Endodermal cell (in vitro differentiated cells): ENCODE measurements at regions not wholly inside any gene's neighbourhood (a gene's known extent, or its start where the extent isn't known, plus 50 kb on each side); places are given as distances from the start of the nearest gene placed in this dataset.

Source experiments
- DNase-seq: peaks from one replicate; pipeline ENCODE4 v3.0.0-alpha.2; 2017
- H3K27ac ChIP-seq: 2 replicates; pipeline ENCODE4 v1.5.1; 2013; ENCODE audit warnings: mild to moderate bottlenecking, low read depth, low read length, moderate library complexity
- H3K27me3 ChIP-seq: 2 replicates; pipeline ENCODE4 v1.6.1; 2013; ENCODE audit warnings: mild to moderate bottlenecking, low read length, moderate library complexity; ENCODE audit not compliant: insufficient read depth, control insufficient read depth, poor library complexity, severe bottlenecking
- H3K36me3 ChIP-seq: 2 replicates; pipeline ENCODE4 v1.7.0; 2013; ENCODE audit warnings: mild to moderate bottlenecking, low read length, moderate library complexity; ENCODE audit not compliant: control insufficient read depth, insufficient read depth
- H3K4me1 ChIP-seq: one replicate; pipeline ENCODE4 v1.7.0; 2013; ENCODE audit warnings: low read length; ENCODE audit not compliant: control insufficient read depth, insufficient read depth
- H3K4me3 ChIP-seq: 2 replicates; pipeline ENCODE4 v1.5.1; 2013; ENCODE audit warnings: mild to moderate bottlenecking, low read length, moderate library complexity
- H3K9ac ChIP-seq: 2 replicates; pipeline ENCODE4 v1.6.1; 2013; ENCODE audit warnings: mild to moderate bottlenecking, low read length, moderate library complexity; ENCODE audit not compliant: poor library complexity, severe bottlenecking; ENCODE audit errors: extremely low read depth
- H3K9me3 ChIP-seq: 2 replicates; pipeline ENCODE4 v1.6.1; 2013; ENCODE audit warnings: mild to moderate bottlenecking, low read length, moderate library complexity; ENCODE audit not compliant: control insufficient read depth
- H3K27ac Mint-ChIP-seq: 2 replicates; pipeline ENCODE4 v1.8.0; 2020; ENCODE audit warnings: mixed read lengths
- H3K27me3 Mint-ChIP-seq: 2 replicates; pipeline ENCODE4 v1.8.0; 2021; ENCODE audit warnings: mild to moderate bottlenecking, mixed read lengths; ENCODE audit not compliant: insufficient read depth
- H3K36me3 Mint-ChIP-seq: 2 replicates; pipeline ENCODE4 v1.8.0; 2020; ENCODE audit warnings: low read depth, mixed read lengths
- H3K4me1 Mint-ChIP-seq: 2 replicates; pipeline ENCODE4 v1.8.0; 2020; ENCODE audit warnings: mixed read lengths
- H3K4me3 Mint-ChIP-seq: 2 replicates; pipeline ENCODE4 v1.8.0; 2020; ENCODE audit warnings: mild to moderate bottlenecking, moderate library complexity, mixed read lengths
- H3K9me3 Mint-ChIP-seq: 2 replicates; pipeline ENCODE4 v1.8.0; 2020; ENCODE audit warnings: mild to moderate bottlenecking, mixed read lengths
- CTCF ChIP-seq: fragments of 200-600 bp; sonication (generic); conservative IDR thresholded peaks from 2 replicates; pipeline ENCODE4 v1.5.0; 2021; ENCODE audit warnings: antibody characterized with exemption, mild to moderate bottlenecking
- WGBS, 2 experiments: methylation state at CpG; one replicate each; pipeline versions ENCODE4 v1.1.5 to v1.1.7; 2013; ENCODE audit warnings: missing lambda C conversion rate in 2 of 2, mixed read lengths in 1 of 2; ENCODE audit not compliant: insufficient coverage in 1 of 2, insufficient read length in 1 of 2; 5-methylcytosine and 5-hydroxymethylcytosine counted together

GRCh38 chr2:150858382-150858781, 370.9 kb upstream of the RND3 start:
- Mint-ChIP-seq H3K27ac (no peak overlapping the region), H3K27me3 (no peaks in the 10 kb centered on the region)

GRCh38 chr2:150856596-150857281, 369.3 kb upstream of the RND3 start:
- Mint-ChIP-seq H3K4me1 (peaks cover 16% of the 10 kb centered on the region), H3K36me3 (no peaks in the 10 kb centered on the region), H3K27me3 (no peaks in the 10 kb centered on the region), H3K9me3 (peaks cover 4% of the 10 kb centered on the region), H3K27ac (no peak overlapping the region), H3K4me3 (no peak overlapping the region)
- H3K9me3 ChIP-seq = peaks cover 17% of the 10 kb centered on the region
- peaks cover 3% of the 10 kb centered on the region for H3K4me1 ChIP-seq
- no peak overlapping the region for H3K4me3 ChIP-seq
- DNase-seq = no peak
- no peak for TF ChIP-seq CTCF
- H3K36me3 ChIP-seq = no peaks in the 10 kb centered on the region
- no peak overlapping the region for H3K9ac ChIP-seq
- no peak overlapping the region for H3K27ac ChIP-seq
- H3K27me3 ChIP-seq = no peaks in the 10 kb centered on the region
- WGBS, 2 experiments = 88% methylated on average over 1 of the region's 1 CpG; no CpG with 5 or more reads in 1 of the 2 experiments

More at GRCh38 chr2:150858382-150858781, 370.9 kb upstream of the RND3 start:
- Mint-ChIP-seq H3K4me3 (no peak overlapping the region), H3K9me3 (peaks cover 4% of the 10 kb centered on the region), H3K4me1 (peaks cover 13% of the 10 kb centered on the region), H3K36me3 (no peaks in the 10 kb centered on the region)
- no peak for DNase-seq
- Histone ChIP-seq H3K4me3 (no peak overlapping the region), H3K9me3 (peaks cover 17% of the 10 kb centered on the region), H3K27me3 (no peaks in the 10 kb centered on the region), H3K4me1 (peaks cover 3% of the 10 kb centered on the region), H3K36me3 (no peaks in the 10 kb centered on the region), H3K27ac (no peak overlapping the region), H3K9ac (no peak overlapping the region)
- 86 to 89% methylated on average over 3 to 5 of the region's 5 CpGs for WGBS, 2 experiments
- TF ChIP-seq CTCF = no peak

GRCh38 chr2:150853263-150853662, 365.8 kb upstream of the RND3 start:
- no peak overlapping the region for H3K27ac Mint-ChIP-seq
- Histone ChIP-seq H3K4me3 (no peak overlapping the region), H3K36me3 (no peaks in the 10 kb centered on the region), H3K9me3 (peaks cover 35% of the 10 kb centered on the region), H3K4me1 (peaks cover 3% of the 10 kb centered on the region), H3K27ac (no peak overlapping the region), H3K9ac (no peak overlapping the region), H3K27me3 (no peaks in the 10 kb centered on the region)
- no peaks in the 10 kb centered on the region for H3K36me3 Mint-ChIP-seq
- H3K9me3 Mint-ChIP-seq = peaks cover 20% of the 10 kb centered on the region
- WGBS, 2 experiments = 92 to 100% methylated on average over 1 to 2 of the region's 2 CpGs
- no peak for DNase-seq
- no peaks in the 10 kb centered on the region for H3K27me3 Mint-ChIP-seq
- H3K4me1 Mint-ChIP-seq = peaks cover 10% of the 10 kb centered on the region
- no peak overlapping the region for H3K4me3 Mint-ChIP-seq
- no peak for TF ChIP-seq CTCF
